H1 (cell line): ENCODE measurements at regions not wholly inside any gene's neighbourhood (a gene's known extent, or its start where the extent isn't known, plus 50 kb on each side); places are given as distances from the start of the nearest gene placed in this dataset.

Experiments
- ASH2L ChIP-seq: fragments of 200-600, 300-600 bp; sonication (generic); IDR thresholded peaks from one replicate; pipeline ENCODE4 v1.7.1; 2017; ENCODE audit warnings: low read length
- SIRT6 ChIP-seq: IDR thresholded peaks from one replicate; pipeline ENCODE4 v1.7.1; 2012; ENCODE audit warnings: low read length, inconsistent platforms
- SP1 ChIP-seq: IDR thresholded peaks from 2 replicates; pipeline ENCODE4 v1.6.1; 2011; ENCODE audit warnings: low read depth, low read length

- TF ChIP-seq SIRT6 (no peak), SP1 (peak; percentile 70; the same call in 1 of the 2 replicates), ASH2L (peak; percentile 94)
Observed at GRCh38 chr3:106913111-106913698, 464.0 kb upstream of the CCDC54 start (continued).
